GM23338 (cell line): ENCODE measurements at regions not wholly inside any gene's neighbourhood (a gene's known extent, or its start where the extent isn't known, plus 50 kb on each side); places are given as distances from the start of the nearest gene placed in this dataset.
A peak's percentile ranks its signal among the peaks of the same experiment; 100 is the strongest.

Source experiments
- ATAC-seq: fragments of 200-7000 bp; cut with Tn5 transposase; 3 replicates; pipeline ENCODE4 v1.9.1; 2020
- DNase-seq: peaks from one replicate; pipeline ENCODE4 v3.0.0-alpha.2; 2015; ENCODE audit warnings: low spot score
- H2AFZ ChIP-seq: fragments of 200-600 bp; sonication (generic); 2 replicates; pipeline ENCODE4 v1.8.0; 2016; ENCODE audit warnings: antibody characterized with exemption, mild to moderate bottlenecking, moderate library complexity
- H3F3A ChIP-seq: fragments of 200-600 bp; sonication (generic); replicated peaks from 2 replicates; pipeline ENCODE4 v1.8.0; 2017; ENCODE audit warnings: antibody characterized with exemption, mixed run types, low read depth
- H3K27ac ChIP-seq: fragments of 200-600 bp; sonication (generic); 2 replicates; pipeline ENCODE4 v1.6.1; 2016; ENCODE audit warnings: low read depth
- H3K27me3 ChIP-seq: fragments of 200-600 bp; sonication (generic); 2 replicates; pipeline ENCODE4 v1.8.0; 2016; ENCODE audit warnings: mild to moderate bottlenecking, mixed run types, moderate library complexity; ENCODE audit not compliant: insufficient read depth
- H3K36me3 ChIP-seq: fragments of 200-600 bp; sonication (generic); 2 replicates; pipeline ENCODE4 v1.8.0; 2016; ENCODE audit warnings: mild to moderate bottlenecking; ENCODE audit not compliant: insufficient read depth
- H3K4me1 ChIP-seq: fragments of 200-600 bp; sonication (generic); 2 replicates; pipeline ENCODE4 v1.8.0; 2016; ENCODE audit warnings: mild to moderate bottlenecking, moderate library complexity; ENCODE audit not compliant: insufficient read depth
- H3K4me2 ChIP-seq: fragments of 200-600 bp; sonication (generic); 2 replicates; pipeline ENCODE4 v1.7.1; 2017; ENCODE audit warnings: mixed run types
- H3K4me3 ChIP-seq: fragments of 200-600 bp; sonication (generic); 2 replicates; pipeline ENCODE4 v1.6.1; 2016; ENCODE audit warnings: mixed run types
- H3K79me2 ChIP-seq: fragments of 200-600 bp; sonication (generic); replicated peaks from 2 replicates; pipeline ENCODE4 v1.8.0; 2017; ENCODE audit warnings: mild to moderate bottlenecking; ENCODE audit not compliant: insufficient read depth
- H3K9me2 ChIP-seq: fragments of 200-600 bp; sonication (generic); 2 replicates; pipeline ENCODE4 v1.8.0; 2017; ENCODE audit not compliant: insufficient read depth
- H4K20me1 ChIP-seq: fragments of 200-600 bp; sonication (generic); replicated peaks from 2 replicates; pipeline ENCODE4 v1.8.0; 2017; ENCODE audit warnings: mild to moderate bottlenecking; ENCODE audit not compliant: insufficient read depth
- H3K27ac Mint-ChIP-seq: 2 replicates; pipeline ENCODE4 v1.8.0; 2020; ENCODE audit warnings: inconsistent platforms, mild to moderate bottlenecking, moderate library complexity, mixed read lengths
- H3K27me3 Mint-ChIP-seq: 3 replicates; pipeline ENCODE4 v1.8.0; 2022; ENCODE audit warnings: low read depth, mild to moderate bottlenecking, moderate library complexity, mixed read lengths, inconsistent platforms; ENCODE audit not compliant: insufficient read depth, poor library complexity
- H3K36me3 Mint-ChIP-seq: 3 replicates; pipeline ENCODE4 v1.8.0; 2021; ENCODE audit warnings: low read depth, mild to moderate bottlenecking, inconsistent platforms, moderate library complexity, mixed read lengths
- H3K4me1 Mint-ChIP-seq: 3 replicates; pipeline ENCODE4 v1.8.0; 2020; ENCODE audit warnings: mild to moderate bottlenecking, inconsistent platforms, mixed read lengths
- H3K4me3 Mint-ChIP-seq: 3 replicates; pipeline ENCODE4 v1.8.0; 2021; ENCODE audit warnings: moderate library complexity, mild to moderate bottlenecking, inconsistent platforms, mixed read lengths
- H3K9me3 Mint-ChIP-seq: 3 replicates; pipeline ENCODE4 v1.8.0; 2020; ENCODE audit warnings: moderate library complexity, mild to moderate bottlenecking, inconsistent platforms, mixed read lengths
- CREB1 ChIP-seq: fragments of 250-450 bp; sonication (Bioruptor Pico); IDR thresholded peaks from 2 replicates; pipeline ENCODE4 v1.5.0; 2020; ENCODE audit warnings: low read depth, mild to moderate bottlenecking, moderate library complexity
- CTCF ChIP-seq, 2 experiments: fragments of 200-600 bp in 1 of 2; sonication (generic) in 1 of 2; conservative IDR thresholded peaks; 2 replicates each; pipeline versions ENCODE4 v1.5.1 to v1.6.1; 2016 to 2017; ENCODE audit warnings: antibody characterized with exemption in 2 of 2, low read depth in 2 of 2, mild to moderate bottlenecking in 2 of 2, moderate library complexity in 1 of 2
- EZH2 ChIP-seq: fragments of 200-600 bp; sonication (generic); IDR thresholded peaks from one replicate; pipeline ENCODE4 v1.8.0; 2017; ENCODE audit warnings: antibody characterized with exemption, mild to moderate bottlenecking, low read depth; ENCODE audit not compliant: unreplicated experiment
- EZH2phosphoT487 ChIP-seq: fragments of 200-600 bp; sonication (generic); IDR thresholded peaks from one replicate; pipeline ENCODE4 v1.8.1; 2018; ENCODE audit warnings: antibody characterized with exemption; ENCODE audit not compliant: unreplicated experiment
- JUNB ChIP-seq: IDR thresholded peaks from one replicate; pipeline ENCODE4 v1.6.1; 2016; ENCODE audit warnings: antibody characterized with exemption; ENCODE audit not compliant: unreplicated experiment
- NANOG ChIP-seq: IDR thresholded peaks from 2 replicates; pipeline ENCODE4 v1.6.1; 2016; ENCODE audit warnings: antibody characterized with exemption, borderline replicate concordance
- ZNF114 ChIP-seq: fragments of 250-450 bp; sonication (Bioruptor Pico); IDR thresholded peaks from 2 replicates; pipeline ENCODE4 v1.5.0; 2020; ENCODE audit warnings: mild to moderate bottlenecking, moderate library complexity
- ZNF331 ChIP-seq: fragments of 250-450 bp; sonication (Bioruptor Pico); IDR thresholded peaks from 2 replicates; pipeline ENCODE4 v1.5.0; 2020; ENCODE audit warnings: low read depth, mild to moderate bottlenecking, moderate library complexity
- TF ChIP-seq, protein P1 (sequence below): IDR thresholded peaks from one replicate; pipeline ENCODE4 v1.6.1; 2018; ENCODE audit warnings: antibody characterized with exemption; ENCODE audit not compliant: unreplicated experiment
- TF ChIP-seq, protein P2 (sequence below): IDR thresholded peaks from 2 replicates; pipeline ENCODE4 v1.6.1; 2016; ENCODE audit warnings: antibody characterized with exemption

- TF ChIP-seq, protein P1, sequence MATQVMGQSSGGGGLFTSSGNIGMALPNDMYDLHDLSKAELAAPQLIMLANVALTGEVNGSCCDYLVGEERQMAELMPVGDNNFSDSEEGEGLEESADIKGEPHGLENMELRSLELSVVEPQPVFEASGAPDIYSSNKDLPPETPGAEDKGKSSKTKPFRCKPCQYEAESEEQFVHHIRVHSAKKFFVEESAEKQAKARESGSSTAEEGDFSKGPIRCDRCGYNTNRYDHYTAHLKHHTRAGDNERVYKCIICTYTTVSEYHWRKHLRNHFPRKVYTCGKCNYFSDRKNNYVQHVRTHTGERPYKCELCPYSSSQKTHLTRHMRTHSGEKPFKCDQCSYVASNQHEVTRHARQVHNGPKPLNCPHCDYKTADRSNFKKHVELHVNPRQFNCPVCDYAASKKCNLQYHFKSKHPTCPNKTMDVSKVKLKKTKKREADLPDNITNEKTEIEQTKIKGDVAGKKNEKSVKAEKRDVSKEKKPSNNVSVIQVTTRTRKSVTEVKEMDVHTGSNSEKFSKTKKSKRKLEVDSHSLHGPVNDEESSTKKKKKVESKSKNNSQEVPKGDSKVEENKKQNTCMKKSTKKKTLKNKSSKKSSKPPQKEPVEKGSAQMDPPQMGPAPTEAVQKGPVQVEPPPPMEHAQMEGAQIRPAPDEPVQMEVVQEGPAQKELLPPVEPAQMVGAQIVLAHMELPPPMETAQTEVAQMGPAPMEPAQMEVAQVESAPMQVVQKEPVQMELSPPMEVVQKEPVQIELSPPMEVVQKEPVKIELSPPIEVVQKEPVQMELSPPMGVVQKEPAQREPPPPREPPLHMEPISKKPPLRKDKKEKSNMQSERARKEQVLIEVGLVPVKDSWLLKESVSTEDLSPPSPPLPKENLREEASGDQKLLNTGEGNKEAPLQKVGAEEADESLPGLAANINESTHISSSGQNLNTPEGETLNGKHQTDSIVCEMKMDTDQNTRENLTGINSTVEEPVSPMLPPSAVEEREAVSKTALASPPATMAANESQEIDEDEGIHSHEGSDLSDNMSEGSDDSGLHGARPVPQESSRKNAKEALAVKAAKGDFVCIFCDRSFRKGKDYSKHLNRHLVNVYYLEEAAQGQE = no peak
- TF ChIP-seq CTCF (conservative IDR thresholded peaks at IDR 0.05; ENCODE audit: low read depth in 2 of 2) (no peak), JUNB (no peak), ZNF331 (CRISPR knock-in tag) (no peak), EZH2 (no peak), NANOG (no peak)
- TF ChIP-seq, protein P2, sequence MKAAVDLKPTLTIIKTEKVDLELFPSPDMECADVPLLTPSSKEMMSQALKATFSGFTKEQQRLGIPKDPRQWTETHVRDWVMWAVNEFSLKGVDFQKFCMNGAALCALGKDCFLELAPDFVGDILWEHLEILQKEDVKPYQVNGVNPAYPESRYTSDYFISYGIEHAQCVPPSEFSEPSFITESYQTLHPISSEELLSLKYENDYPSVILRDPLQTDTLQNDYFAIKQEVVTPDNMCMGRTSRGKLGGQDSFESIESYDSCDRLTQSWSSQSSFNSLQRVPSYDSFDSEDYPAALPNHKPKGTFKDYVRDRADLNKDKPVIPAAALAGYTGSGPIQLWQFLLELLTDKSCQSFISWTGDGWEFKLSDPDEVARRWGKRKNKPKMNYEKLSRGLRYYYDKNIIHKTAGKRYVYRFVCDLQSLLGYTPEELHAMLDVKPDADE = no peak
Observed at GRCh38 chr2:82825410-82826090, 1633.5 kb downstream of the SUCLG1 start (continued).

DNA sequence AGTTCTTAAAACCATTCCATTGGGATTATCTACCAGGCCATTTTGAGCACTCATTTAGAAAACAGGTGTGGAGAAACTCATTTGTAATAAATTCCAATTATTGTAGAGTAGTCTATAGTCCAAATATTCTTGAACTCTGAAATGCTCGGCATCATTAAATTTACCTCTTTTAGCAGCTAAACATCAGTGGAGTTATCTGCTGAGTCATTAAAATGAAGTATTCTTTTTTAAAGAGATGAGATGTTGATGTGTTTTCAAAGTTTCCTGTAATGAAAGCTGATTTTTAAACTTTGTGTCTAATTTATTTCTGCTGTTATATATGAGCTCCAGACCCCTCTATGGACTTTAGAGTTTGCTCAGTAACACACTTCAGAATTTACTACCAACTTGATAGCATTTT is 1635.2 kb downstream of the SUCLG1 start:
- H3K9me2 ChIP-seq = no peaks in the 10 kb centered on the region
- no peaks in the 10 kb centered on the region for H3K36me3 ChIP-seq
- no peaks in the 10 kb centered on the region for H3F3A ChIP-seq
- no peaks in the 10 kb centered on the region for H3K4me1 ChIP-seq
- DNase-seq = no peak
- no peak overlapping the region for H3K27ac ChIP-seq
- no peaks in the 10 kb centered on the region for H3K27me3 ChIP-seq
- ATAC-seq = no peak
- H3K4me2 ChIP-seq = no peak overlapping the region
- no peaks in the 10 kb centered on the region for H3K36me3 Mint-ChIP-seq
- no peak overlapping the region for H3K4me3 ChIP-seq
- no peaks in the 10 kb centered on the region for H3K9me3 Mint-ChIP-seq
- H2AFZ ChIP-seq = 0 out of 2 replicates have a peak overlapping the region, but pooled peaks have one; percentile 14
- no peaks in the 10 kb centered on the region for H3K79me2 ChIP-seq
- no peaks in the 10 kb centered on the region for H3K27me3 Mint-ChIP-seq
- H3K4me3 Mint-ChIP-seq = no peak overlapping the region
- no peaks in the 10 kb centered on the region for H3K4me1 Mint-ChIP-seq
- no peaks in the 10 kb centered on the region for H4K20me1 ChIP-seq
- H3K27ac Mint-ChIP-seq = no peak overlapping the region
- no peak for TF ChIP-seq CREB1 (CRISPR knock-in tag)
- no peak for TF ChIP-seq EZH2phosphoT487
- TF ChIP-seq CTCF (conservative IDR thresholded peaks at IDR 0.05; ENCODE audit: low read depth in 2 of 2) = no peak
- TF ChIP-seq, protein P2 = no peak
- TF ChIP-seq, protein P1 = no peak
- TF ChIP-seq ZNF114 (CRISPR knock-in tag) = no peak
